A172 (cell line): ENCODE measurements at regions not wholly inside any gene's neighbourhood (a gene's known extent, or its start where the extent isn't known, plus 50 kb on each side); places are given as distances from the start of the nearest gene placed in this dataset.

ENCODE experiments used
- DNase-seq: peaks from one replicate; pipeline ENCODE4 v3.0.0-alpha.2; 2015; ENCODE audit warnings: low spot score

DNA sequence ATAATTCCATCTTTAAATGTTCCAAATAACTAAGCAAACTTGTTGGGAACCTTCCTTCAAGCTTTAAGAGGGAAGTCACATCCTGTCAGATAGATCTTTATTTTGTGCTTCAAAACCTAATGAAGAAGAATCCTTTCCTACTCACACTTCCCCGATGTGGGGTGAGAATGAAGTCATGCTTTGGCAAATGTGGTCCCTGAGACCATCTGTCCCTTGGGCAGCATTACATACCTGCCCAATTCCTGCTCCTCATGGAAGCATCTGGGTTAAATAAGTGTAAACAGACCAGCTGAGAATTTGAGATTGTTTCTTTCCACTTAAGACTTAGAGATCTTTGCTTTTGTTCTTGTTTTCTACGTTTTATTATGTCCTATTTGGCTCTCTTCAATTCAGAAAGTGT is 606.0 kb upstream of the TMEM132C start:
- DNase-seq, result no peak

DNA sequence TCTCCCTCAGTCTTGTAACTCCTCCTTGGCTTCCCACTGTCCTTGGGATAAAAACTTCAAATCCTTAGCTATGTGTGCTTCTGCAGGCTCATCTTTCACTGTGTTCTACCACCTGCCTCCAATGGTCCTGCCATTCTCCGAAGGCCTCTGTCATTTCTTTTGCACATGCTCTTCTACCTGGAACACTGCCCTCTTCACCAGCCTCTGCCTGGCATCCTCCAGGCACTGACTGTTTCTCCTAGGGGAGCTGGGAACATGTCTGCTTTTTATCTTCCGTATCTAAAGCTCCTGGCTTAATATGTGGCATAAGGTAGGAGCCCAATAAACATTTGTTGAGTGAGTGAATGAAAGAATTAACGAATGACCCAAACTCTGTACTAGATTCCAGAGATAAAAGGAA is 603.3 kb upstream of the TMEM132C start:
- no peak for DNase-seq

DNA sequence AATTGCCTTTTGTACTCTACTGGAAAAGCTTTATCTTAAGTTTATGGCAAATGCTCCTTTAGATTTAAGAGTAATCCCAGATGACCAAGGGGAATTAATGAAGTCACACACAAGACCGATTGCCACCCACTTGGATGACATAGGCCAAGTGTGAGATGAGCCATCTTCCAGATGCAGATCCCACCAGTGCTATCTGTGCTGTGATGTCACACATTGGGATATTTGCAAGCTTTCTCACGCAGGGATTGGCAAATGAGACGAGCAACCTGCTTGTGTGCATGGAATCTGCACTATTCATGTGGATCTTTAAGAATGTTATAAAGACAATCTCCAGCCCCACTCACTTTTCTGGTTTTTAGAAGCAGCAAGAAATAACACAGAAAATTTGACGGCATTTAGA is 602.1 kb upstream of the TMEM132C start:
- no peak for DNase-seq

DNA sequence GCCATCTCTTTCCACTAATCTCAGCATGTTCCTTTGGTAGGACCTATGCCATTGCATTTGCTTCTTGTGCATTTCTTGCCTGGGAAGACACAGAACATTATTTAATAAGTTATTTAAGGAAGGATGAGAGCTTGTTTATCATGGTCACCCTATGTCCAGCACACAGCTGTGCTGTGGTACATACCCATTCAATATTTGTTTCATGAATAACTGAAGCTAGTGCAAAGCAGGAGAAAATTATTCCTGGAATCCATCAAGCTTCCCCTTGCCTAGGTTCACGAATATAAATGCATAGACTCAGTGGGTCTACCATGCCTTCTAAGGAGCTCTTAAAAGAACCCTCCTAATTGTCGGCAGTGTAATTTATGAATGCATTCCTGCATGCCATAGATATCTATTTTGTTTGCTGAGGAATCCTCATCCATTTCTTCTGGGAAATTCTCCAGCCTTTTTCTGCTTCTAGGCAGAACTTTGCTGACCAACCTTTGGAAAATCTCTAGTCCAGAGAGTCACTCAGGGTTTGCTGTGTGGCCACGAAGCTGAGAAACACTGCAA is 599.8 kb upstream of the TMEM132C start:
- DNase-seq, result no peak

DNA sequence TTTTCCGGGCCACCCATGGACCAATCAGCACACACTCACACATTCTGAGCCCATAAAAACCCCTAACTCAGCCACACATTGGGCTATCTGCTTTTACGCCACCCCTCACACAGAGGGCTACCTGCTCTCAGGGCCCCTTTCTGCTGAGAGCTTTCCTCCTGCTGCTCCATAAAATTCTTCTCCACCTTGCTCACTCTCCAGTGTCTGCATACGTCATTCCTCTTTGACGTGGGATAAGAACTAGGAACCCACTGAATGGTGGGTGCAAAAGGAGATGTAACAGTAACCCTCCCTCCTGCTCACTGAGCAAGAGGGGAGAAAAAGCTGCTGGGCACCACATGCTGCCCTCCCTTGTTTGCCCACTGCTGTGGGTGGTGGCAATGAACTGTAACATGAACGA is 596.7 kb upstream of the TMEM132C start:
- no peak for DNase-seq

DNA sequence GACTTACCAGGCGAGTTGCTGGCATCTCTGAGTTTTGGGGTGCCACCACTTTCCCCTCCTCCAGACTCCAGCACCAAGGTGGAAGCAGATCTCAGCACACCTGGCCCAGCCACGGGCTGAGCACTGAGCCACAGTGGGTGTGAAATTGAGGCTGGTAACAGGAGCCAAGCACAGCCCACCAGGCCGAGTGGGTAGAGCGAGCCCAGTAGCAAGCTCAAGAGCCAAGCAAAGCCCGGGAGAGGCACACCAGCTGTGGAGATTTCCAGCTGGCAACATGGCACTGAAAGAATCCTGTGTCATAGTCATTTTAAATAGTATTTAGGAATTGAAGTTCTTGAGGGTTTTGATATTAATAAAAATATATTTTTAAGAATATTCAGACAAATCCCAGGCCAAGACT is 596.2 kb upstream of the TMEM132C start:
- no peak for DNase-seq

DNA sequence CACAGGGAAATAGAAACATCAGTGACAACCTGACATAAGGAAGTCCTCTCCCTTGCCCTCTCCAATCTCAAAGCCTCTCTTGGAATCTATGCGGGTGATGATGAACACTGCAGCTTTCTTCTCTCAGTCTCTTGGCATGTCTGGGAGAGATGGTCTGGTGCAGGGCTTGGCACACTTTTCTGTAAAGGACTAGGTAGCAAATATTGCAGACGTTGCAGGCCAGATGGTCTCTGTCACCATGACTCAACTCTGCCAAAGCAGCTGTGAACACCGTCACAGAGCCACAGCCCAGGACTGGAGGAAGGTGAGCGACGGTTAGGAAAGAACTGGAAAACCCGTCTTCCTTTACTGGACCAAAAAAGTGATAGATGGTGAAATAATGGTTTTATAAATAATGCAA is 591.0 kb upstream of the TMEM132C start:
- DNase-seq, result no peak

DNA sequence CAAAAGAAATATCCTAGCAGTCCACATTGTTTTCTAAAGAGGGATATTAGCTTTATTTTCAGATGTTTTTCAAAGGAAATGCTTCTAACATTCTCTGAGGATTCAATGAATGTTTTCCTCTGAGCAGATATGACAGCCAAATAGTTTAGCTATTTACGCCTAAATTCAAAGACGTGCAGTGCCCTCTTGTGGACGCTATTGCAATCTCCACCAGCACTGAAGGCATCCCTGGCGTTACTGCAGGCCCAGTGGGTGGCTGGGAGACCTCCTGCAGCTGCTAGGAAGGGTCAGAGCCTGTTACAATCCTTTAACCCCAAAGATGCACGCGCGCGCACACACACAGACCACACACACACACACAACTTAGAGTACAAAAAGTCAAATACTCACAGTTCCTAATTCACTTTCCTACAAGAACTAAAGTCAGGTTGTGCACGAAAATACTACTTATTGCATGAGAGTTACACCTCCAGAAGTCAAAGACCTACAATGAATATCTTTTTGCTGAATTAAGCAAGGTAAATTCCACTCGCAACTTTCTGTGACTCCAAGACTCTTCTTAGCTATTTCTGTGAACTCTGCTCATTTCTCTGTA is 589.3 kb upstream of the TMEM132C start:
- DNase-seq, result peak; percentile 70

DNA sequence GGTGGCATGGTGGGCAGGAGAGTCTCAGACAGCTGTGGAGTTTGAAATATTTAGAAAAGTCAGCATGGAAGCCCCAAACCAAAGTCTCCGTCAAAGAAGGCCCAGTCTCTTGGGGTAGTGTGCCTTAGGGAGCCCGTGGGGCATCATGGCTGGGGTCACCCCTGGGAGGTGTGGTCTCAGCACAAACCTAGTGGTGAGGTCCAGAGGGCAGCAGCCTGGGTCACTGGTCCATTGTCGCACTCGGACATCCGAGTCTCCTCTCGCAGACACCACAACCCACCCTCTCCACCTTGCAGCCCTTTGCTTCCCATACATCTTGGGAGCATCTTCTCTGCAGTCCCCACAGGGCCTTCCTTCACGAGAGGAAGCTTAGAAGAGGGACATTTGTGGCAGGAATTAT is 588.0 kb upstream of the TMEM132C start:
- DNase-seq, result no peak

DNA sequence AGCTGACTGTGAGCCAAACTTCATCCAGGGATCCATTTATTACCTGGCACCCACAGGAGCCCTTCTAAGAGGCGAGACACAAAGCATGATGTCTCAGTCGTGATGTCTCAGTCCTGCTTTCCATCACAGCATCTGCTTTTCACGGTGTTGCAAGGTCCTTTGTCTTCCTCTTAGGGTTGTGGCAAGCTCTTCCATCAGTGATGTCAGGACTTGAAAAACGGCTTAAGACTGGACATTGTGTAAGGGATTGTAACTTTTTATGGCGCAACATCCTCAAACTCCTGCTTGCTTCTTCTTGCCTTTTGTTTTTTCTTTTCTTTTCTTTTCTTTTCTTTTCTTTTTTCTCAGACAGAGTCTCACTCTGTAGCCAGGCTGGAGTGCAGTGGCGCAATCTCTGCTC is 586.5 kb upstream of the TMEM132C start:
- no peak for DNase-seq

DNA sequence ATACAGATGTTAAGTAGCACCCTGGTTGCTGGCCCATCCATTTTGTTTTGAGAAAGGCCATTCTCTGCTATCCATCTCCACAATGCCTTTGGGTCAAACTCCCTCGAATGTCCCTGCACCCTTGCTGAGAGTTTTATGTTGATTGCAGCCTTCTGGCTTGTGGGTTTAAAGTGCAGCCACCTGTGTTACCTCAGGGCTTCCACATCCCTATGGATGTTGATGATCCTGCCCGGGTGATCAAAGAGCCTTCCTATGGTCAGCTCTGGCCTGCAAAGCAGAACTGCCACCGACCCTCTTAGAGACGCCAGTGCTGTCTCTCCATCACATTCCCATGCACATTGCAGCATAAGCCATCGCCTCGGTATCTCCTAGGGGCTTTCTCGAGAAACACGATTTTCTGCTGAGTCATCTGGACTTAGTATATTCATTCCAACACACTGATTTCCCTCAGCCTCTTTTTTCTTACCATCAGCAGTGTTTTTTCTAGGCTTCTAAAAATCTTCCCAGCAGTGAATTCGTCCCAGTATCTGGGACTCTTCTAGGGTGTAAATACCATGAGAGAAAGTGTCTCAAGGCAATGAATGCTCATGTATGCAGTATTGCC is 585.7 kb upstream of the TMEM132C start:
- no peak for DNase-seq

DNA sequence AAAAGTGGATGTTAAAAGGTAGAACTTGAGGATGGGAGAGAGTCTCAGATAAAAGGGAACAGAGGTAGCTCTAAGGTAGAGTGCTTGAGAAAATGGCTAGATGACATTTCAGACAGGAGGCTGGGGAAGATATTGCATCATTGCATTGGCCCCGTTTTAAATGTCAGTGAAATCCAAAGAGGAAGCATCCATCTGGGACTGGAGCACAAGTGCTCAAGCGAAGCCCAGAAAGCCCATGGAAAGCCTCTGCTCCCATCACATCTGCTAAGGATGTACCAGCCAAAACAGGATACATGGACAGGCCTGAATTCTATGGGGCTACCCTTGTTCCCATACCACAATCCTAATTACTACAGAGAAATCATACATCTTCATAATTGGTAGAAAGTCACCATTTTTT is 581.5 kb upstream of the TMEM132C start:
- DNase-seq, result no peak

DNA sequence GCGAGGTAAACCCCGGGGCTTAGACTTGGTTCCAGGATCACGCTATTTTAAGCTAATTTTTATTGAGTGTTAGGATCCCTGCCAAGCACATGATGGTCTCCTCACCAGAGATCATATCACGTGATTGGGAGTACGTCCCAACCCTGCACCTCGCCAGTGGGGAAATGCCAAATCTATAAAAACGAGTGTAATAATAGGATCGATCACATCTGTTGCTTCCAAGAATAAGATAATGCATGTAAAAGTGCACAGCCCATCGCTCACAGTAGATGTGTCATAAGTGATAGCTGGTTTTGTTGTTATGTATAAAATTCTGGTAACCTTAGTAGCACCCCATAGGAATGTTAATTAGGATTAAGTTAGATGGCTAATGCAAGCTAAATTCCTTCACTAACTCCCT is 581.0 kb upstream of the TMEM132C start:
- DNase-seq, result no peak

DNA sequence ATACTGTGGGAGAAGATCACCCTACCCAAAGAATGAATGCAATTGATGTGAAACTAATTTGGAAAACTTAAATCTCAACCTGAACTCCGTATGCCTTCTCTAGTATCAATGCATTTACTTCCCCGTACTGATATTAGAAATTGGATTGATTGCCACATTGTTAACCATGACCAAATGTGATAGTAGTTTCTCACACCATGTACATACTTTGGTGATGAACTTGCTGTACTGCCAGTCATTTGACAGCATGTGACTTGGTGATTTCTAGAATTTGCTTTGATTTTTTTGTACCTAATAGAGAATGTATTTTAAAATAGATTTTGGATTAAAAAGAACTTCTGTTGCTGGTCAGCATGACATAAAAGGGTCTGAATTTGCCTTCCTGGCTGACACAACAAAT is 579.8 kb upstream of the TMEM132C start:
- DNase-seq, result no peak

DNA sequence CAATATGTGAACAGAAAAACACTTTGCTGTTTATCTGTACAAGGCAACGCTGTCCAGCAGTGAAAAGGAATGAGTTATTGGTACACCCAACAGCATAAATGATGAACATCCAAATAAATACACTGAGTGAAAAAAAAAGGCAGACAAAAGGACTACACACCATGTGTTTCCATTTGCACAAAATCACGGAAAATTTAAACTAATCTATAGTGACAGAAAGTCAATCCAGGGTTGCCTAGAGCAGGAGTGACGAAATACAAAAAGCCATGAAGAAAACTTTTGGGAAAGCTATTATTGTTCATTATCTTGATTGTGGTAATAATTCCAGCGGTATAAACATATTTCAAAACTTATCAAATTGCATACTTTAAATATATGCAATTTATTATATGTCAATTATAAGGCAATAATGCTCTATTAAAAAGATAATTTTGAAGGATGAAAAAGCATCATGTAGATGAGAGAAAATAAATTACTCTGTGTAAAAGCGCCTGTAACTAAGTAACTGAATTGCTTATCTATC is 578.0 kb upstream of the TMEM132C start:
- DNase-seq, result no peak

DNA sequence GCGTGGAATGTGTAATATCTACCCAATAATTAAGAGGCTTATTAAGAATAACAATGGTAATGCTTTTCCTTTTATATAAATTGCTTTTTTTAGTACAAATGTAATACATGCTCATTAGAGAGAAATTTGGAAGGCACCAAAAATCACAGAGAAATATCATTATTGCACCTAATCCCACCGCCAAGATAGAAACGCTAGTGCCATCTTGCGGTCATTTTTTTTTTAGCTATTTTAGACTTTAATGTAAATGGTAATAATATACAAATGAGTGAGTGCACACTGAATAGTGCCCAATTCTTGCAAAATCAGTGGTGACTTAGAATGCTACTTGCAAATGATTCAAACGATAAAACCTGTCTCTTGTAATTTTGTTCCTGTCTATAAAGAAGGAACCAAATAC is 576.8 kb upstream of the TMEM132C start:
- no peak for DNase-seq

DNA sequence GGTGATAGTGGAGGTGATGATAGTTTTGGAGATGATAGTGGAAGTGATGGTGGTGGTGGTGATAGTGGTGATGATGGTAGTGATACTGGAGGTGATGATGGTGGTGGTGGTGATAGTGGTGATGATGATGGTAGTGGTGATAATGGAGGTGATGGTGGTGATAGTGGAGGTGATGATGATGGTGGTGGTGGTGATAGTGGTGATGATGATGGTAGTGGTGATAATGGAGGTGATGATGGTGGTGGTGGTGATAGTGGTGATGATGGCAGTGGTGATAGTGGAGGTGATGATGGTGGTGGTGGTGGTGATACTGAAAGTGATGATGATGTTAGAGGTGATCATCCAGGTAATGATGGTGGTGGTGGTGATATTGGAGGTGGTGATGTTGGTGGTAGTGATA is 570.0 kb upstream of the TMEM132C start:
- DNase-seq, result no peak

DNA sequence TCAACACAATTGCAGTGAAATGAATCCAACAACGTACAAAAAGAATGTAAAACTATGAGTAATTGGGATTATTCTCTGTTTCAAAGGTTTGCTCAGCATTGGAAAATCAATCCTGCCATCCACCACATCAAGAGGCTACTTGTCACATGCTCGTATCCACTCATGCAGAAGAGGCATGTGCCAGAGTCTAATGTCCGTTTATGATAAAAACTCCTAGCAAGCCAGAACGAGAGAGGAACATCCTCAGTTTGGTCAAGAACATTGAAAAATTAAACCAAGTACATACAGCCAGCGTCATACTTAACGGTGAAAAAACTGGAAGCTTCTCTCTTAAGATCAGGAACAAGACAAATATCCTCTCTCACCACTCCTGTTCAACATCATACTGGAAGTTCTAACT is 563.9 kb upstream of the TMEM132C start:
- DNase-seq, result no peak

DNA sequence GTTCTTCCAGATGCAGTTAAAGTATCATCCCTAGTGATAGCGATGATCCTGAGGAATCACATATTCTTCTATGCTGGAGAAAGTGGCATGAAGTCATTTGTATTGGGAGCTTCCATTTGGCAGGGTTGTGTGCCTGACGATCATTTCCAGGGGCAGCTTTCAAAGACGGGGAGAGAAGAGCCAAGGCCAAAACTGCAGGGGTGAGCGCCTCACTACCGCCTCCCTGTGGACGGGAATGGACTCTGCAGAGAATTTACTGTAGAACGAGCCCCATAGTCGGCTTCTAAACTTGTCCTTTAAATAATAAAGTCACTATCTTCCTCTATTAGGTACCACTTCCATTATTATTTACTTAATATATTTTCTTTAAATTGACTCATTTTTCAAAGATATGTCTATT is 555.9 kb upstream of the TMEM132C start:
- no peak for DNase-seq

DNA sequence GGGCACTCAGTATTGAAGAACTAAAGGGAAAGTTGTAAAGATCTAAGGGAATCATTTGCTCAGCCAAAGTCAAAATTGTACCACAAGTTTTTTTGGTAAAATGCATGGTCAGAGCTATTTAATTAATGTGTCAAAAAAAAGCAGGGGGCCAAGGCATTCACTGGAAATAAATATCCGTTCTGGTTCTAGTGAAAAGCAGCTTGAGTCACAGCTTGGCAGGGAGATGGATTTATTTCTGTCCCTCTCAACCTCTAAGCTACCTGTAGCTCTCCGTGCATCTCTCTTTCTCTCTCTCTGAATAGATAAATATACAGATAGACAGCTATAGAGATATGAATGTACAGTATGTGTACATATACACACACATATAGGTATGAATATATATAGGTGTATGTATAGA is 554.4 kb upstream of the TMEM132C start:
- DNase-seq, result no peak

DNA sequence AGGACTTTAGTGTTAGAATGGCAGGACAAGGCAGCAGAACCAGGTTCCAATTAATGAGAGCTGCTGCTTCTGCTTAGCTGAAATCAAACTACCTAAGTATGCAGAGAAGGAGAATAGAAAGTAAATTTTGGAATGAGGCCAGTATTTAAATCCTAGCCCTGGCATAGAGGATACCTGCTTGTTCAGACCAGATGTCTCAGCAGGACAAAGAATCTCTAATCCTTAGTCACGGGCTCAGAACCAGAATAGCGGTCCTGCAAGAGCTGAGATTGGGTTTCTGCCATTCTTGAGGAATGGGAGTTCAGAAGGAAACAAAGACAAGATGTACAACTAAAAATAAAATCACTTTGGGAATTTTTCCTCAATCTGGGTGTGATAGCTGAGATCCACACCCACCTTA is 550.8 kb upstream of the TMEM132C start:
- no peak for DNase-seq

DNA sequence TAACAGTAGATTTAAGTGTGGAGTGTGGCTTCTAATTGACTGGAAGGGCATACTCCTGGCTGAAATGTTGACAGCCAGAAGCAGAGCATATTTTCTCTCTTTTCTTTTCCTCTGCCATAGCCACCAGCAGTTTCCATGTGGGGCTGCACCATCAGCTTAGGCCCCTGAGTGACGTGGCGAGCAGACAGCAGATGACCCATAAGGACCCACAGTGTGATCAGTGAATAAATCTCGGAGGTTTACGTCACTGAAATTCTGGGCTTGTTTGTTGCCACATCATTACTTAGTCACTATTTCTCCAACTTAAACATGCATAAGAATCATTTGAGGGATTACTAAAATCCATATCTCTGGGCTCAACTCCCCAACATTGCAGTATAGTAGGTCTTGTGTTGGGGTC is 549.7 kb upstream of the TMEM132C start:
- DNase-seq, result no peak

DNA sequence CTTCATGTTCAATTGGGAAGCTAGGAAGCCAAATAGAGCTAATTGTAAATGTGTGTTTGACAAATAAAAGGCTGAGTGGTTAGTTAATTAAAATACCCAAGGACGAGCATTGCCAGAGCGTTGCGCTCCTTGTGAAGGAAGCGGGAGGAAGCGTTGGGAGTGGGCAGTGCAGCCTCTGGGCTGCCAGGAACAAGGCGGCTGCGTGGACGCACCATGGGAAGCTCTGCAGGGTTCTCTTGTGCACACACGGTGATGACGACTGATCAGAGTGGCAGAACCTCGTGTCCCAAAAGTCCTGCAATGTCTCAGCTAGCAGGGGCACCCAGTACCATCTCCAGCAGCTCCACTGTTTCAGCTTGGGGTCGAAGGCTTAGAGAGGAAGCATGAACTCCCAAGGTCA is 546.6 kb upstream of the TMEM132C start:
- DNase-seq, result no peak

DNA sequence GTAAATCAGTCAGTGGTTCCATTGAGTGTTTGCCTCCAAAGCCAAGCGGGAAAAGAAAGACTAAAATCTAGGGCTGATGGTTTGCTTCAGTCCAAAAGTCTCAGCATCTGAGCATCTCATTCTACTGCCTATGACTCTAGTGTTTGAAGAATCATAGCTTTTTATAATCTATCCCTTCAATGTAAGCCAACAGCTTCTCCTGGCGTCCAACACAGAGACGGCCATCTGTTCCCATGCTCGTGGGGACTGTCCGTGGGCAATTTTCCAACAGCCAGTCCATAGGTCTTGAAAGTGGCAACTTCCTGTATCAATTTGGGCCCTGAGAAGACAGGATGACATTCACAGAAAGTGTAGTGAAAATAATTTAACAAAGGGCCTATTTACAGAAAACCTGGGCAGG is 544.4 kb upstream of the TMEM132C start:
- no peak for DNase-seq
